ENCODE measurements at regions not wholly inside any gene's neighbourhood (a gene's known extent, or its start where the extent isn't known, plus 50 kb on each side); places are given as distances from the start of the nearest gene placed in this dataset.

- no peaks in the 10 kb centered on the region for H3K27me3 ChIP-seq
- H3K4me1 Mint-ChIP-seq: peaks cover 8% of the 10 kb centered on the region
- H3F3A ChIP-seq (ENCODE audit: low read depth): no peaks in the 10 kb centered on the region
- peaks cover 7% of the 10 kb centered on the region for H3K36me3 Mint-ChIP-seq
- no peaks in the 10 kb centered on the region for H3K36me3 ChIP-seq
- H3K9me3 Mint-ChIP-seq: peaks cover 27% of the 10 kb centered on the region
- no peaks in the 10 kb centered on the region for H3K9me3 ChIP-seq (ENCODE audit: low read depth)
- no peak overlapping the region for H3K27ac ChIP-seq
- H3K4me2 ChIP-seq: no peak overlapping the region
- H3K4me3 Mint-ChIP-seq: no peak overlapping the region
- no peak overlapping the region for H3K4me3 ChIP-seq
- H3K27ac Mint-ChIP-seq: no peak overlapping the region
- no peak for DNase-seq (ENCODE audit: low spot score)
- no peak overlapping the region for H3K9ac ChIP-seq
- no peaks in the 10 kb centered on the region for H3K27me3 Mint-ChIP-seq (ENCODE audit: insufficient read depth, low read depth)
- peaks cover 1% of the 10 kb centered on the region for H3K4me1 ChIP-seq
- no peak overlapping the region for H2AFZ ChIP-seq (replicated peaks)
- H4K20me1 ChIP-seq (ENCODE audit: low read depth): no peaks in the 10 kb centered on the region
- no peaks in the 10 kb centered on the region for H3K79me2 ChIP-seq (ENCODE audit: low read depth)
- TF ChIP-seq EZH2 (IDR thresholded peaks at IDR 0.05): no peak
- no peak for TF ChIP-seq EZH2phosphoT487 (IDR thresholded peaks at IDR 0.05)
- no peak for TF ChIP-seq CTCF (IDR thresholded peaks at IDR 0.05)
Observed at GRCh38 chr21:14844001-14844400, 220.8 kb downstream of the NRIP1 start.

GRCh38 chr21:14842601-14843000 lies 222.2 kb downstream of the NRIP1 start:
- H3K4me2 ChIP-seq: no peak overlapping the region
- H3F3A ChIP-seq (ENCODE audit: low read depth): no peaks in the 10 kb centered on the region
- H3K36me3 ChIP-seq: no peaks in the 10 kb centered on the region
- no peaks in the 10 kb centered on the region for H3K27me3 ChIP-seq
- Mint-ChIP-seq H3K4me1 (peaks cover 8% of the 10 kb centered on the region), H3K36me3 (peaks cover 7% of the 10 kb centered on the region), H3K27me3 (ENCODE audit: insufficient read depth, low read depth) (no peaks in the 10 kb centered on the region), H3K4me3 (no peak overlapping the region), H3K9me3 (peaks cover 27% of the 10 kb centered on the region), H3K27ac (no peak overlapping the region)
- H4K20me1 ChIP-seq (ENCODE audit: low read depth): no peaks in the 10 kb centered on the region
- peaks cover 10% of the 10 kb centered on the region for H3K4me1 ChIP-seq
- H3K4me3 ChIP-seq: no peak overlapping the region
- no peak overlapping the region for H3K9ac ChIP-seq
- H2AFZ ChIP-seq (replicated peaks): no peak overlapping the region
- TF ChIP-seq CTCF (IDR thresholded peaks at IDR 0.05): no peak
- no peak for TF ChIP-seq EZH2 (IDR thresholded peaks at IDR 0.05)
- TF ChIP-seq EZH2phosphoT487 (IDR thresholded peaks at IDR 0.05): no peak
- H3K27ac ChIP-seq: no peak overlapping the region
- H3K9me3 ChIP-seq (ENCODE audit: low read depth): no peaks in the 10 kb centered on the region
- DNase-seq (ENCODE audit: low spot score): no peak
- no peaks in the 10 kb centered on the region for H3K79me2 ChIP-seq (ENCODE audit: low read depth)

- H3K27me3 ChIP-seq: no peaks in the 10 kb centered on the region
- no peak overlapping the region for H3K27ac ChIP-seq
- no peak overlapping the region for H3K27ac Mint-ChIP-seq
- H2AFZ ChIP-seq (replicated peaks): no peak overlapping the region
- DNase-seq (ENCODE audit: low spot score): no peak
- H3K36me3 ChIP-seq: no peaks in the 10 kb centered on the region
- no peak overlapping the region for H3K4me2 ChIP-seq
- H4K20me1 ChIP-seq (ENCODE audit: low read depth): no peaks in the 10 kb centered on the region
- H3K4me3 Mint-ChIP-seq: no peak overlapping the region
- no peak overlapping the region for H3K9ac ChIP-seq
- H3K27me3 Mint-ChIP-seq (ENCODE audit: insufficient read depth, low read depth): no peaks in the 10 kb centered on the region
- no peak for TF ChIP-seq EZH2phosphoT487 (IDR thresholded peaks at IDR 0.05)
- no peak for TF ChIP-seq CTCF (IDR thresholded peaks at IDR 0.05)
- no peak for TF ChIP-seq EZH2 (IDR thresholded peaks at IDR 0.05)
- peaks cover 10% of the 10 kb centered on the region for H3K4me1 ChIP-seq
- H3K9me3 ChIP-seq (ENCODE audit: low read depth): no peaks in the 10 kb centered on the region
- peaks cover 8% of the 10 kb centered on the region for H3K4me1 Mint-ChIP-seq
- peaks cover 23% of the 10 kb centered on the region for H3K9me3 Mint-ChIP-seq
- peaks cover 7% of the 10 kb centered on the region for H3K36me3 Mint-ChIP-seq
- no peaks in the 10 kb centered on the region for H3F3A ChIP-seq (ENCODE audit: low read depth)
- no peaks in the 10 kb centered on the region for H3K79me2 ChIP-seq (ENCODE audit: low read depth)
- no peak overlapping the region for H3K4me3 ChIP-seq
Observed at GRCh38 chr21:14841511-14842472, 223.0 kb downstream of the NRIP1 start.
